Panc1 (cell line): ENCODE measurements at regions not wholly inside any gene's neighbourhood (a gene's known extent, or its start where the extent isn't known, plus 50 kb on each side); places are given as distances from the start of the nearest gene placed in this dataset.
"Not testable (repeated sequence)": the region's sequence is repeated elsewhere in the genome, so short reads cannot be mapped to it uniquely, and the experiment has no call there.

Experiments used
- CTCF ChIP-seq: fragments of 450-650 bp; IDR thresholded peaks from 2 replicates; pipeline ENCODE4 v1.5.1; 2017; ENCODE audit warnings: mild to moderate bottlenecking
- POLR2AphosphoS5 ChIP-seq: IDR thresholded peaks from 2 replicates; pipeline ENCODE4 v1.6.1; 2012; ENCODE audit warnings: mild to moderate bottlenecking, low read depth, low read length, moderate library complexity
- SIN3A ChIP-seq: IDR thresholded peaks from 2 replicates; pipeline ENCODE4 v1.6.1; 2012; ENCODE audit warnings: low read depth, mild to moderate bottlenecking, low read length, moderate library complexity, borderline replicate concordance; ENCODE audit not compliant: insufficient read depth
- TCF7L2 ChIP-seq: IDR thresholded peaks from 2 replicates; pipeline ENCODE4 v1.6.1; 2011; ENCODE audit warnings: mild to moderate bottlenecking, low read depth, low read length, inconsistent platforms

DNA sequence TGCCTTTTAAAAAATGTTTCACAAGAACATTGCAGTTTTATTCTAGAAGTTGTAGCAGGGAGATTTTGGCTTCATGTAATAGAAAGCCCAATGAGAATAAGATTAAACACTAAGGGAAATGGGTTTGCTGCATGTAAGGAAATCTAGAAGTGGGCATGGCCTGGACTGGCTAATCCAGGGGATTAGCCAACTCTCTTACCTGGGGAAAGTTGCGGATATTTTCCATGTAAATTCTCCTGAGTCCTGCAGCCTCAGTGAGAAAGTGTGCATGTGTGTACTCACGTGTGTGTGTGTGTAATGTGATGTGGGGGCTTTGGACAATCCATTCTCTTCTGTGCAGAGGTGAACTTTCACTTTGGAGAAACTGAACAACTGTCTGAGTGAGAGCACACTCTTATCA is 775.1 kb upstream of the TPTE start:
- not testable (repeated sequence) for TF ChIP-seq CTCF, POLR2AphosphoS5, TCF7L2, SIN3A
